GM12873 (cell line): ENCODE measurements at regions not wholly inside any gene's neighbourhood (a gene's known extent, or its start where the extent isn't known, plus 50 kb on each side); places are given as distances from the start of the nearest gene placed in this dataset.

Source experiments
- TF ChIP-seq, protein P1 (sequence below): IDR thresholded peaks from 2 replicates; pipeline ENCODE4 v1.5.1; 2012; ENCODE audit warnings: low read depth, mild to moderate bottlenecking, moderate library complexity, low read length, control low read depth; ENCODE audit not compliant: insufficient read depth; ENCODE audit errors: missing control alignments

DNA sequence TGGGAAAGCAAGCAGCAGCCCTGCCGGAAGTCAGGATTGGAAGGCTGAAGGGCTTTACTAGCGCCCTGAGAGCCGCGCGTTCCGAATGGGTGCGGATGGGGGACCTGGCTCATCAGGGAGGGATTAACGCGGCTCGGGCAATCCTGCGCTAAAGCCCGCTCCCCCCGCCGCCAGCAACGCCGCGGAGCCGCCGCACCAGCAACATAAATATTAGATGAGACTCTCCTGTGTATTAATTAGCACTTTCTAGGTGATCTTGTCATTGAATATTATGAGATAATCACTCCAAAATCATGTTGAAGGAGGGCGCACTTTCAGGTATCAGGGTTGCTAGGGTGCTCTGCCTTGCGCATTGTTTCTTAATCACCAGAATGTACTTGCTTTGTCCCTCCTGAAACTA, 357.2 kb upstream of the FAM241A start:
- TF ChIP-seq, protein P1, sequence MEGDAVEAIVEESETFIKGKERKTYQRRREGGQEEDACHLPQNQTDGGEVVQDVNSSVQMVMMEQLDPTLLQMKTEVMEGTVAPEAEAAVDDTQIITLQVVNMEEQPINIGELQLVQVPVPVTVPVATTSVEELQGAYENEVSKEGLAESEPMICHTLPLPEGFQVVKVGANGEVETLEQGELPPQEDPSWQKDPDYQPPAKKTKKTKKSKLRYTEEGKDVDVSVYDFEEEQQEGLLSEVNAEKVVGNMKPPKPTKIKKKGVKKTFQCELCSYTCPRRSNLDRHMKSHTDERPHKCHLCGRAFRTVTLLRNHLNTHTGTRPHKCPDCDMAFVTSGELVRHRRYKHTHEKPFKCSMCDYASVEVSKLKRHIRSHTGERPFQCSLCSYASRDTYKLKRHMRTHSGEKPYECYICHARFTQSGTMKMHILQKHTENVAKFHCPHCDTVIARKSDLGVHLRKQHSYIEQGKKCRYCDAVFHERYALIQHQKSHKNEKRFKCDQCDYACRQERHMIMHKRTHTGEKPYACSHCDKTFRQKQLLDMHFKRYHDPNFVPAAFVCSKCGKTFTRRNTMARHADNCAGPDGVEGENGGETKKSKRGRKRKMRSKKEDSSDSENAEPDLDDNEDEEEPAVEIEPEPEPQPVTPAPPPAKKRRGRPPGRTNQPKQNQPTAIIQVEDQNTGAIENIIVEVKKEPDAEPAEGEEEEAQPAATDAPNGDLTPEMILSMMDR = no peak

DNA sequence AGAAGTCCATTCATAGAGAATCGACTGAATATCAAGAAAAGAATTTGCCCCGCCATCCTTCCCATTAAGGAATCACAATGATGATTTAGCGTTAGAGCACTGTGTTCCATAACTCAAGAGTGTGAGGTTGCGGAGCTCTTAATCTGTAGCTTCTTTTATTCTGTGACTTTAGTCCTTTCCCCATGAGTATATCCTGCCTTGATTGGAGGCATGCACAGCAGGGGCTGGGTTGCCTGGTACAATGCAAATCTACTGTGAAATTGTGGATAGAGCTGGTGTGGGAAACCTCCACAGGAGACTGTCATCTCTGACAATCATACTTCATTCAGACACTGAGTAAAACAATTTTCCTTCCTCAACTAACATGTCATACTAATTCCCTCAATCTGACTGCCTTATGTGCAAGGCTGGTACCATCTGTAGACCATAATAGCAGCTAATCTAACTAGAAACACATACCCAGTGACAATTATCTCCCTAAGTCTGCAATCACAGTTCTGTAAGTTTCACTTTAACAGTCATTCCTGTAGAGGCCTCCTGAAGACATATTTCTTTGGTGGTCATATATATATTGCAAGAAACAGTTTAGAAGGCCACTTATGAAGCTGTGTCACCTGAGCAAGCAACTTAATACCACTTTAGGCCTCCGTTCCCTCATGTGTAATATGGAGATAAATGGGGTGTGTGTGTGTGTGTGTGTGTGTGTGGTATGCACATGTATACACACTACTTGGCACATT, 355.2 kb upstream of the FAM241A start:
- TF ChIP-seq, protein P1 = no peak

DNA sequence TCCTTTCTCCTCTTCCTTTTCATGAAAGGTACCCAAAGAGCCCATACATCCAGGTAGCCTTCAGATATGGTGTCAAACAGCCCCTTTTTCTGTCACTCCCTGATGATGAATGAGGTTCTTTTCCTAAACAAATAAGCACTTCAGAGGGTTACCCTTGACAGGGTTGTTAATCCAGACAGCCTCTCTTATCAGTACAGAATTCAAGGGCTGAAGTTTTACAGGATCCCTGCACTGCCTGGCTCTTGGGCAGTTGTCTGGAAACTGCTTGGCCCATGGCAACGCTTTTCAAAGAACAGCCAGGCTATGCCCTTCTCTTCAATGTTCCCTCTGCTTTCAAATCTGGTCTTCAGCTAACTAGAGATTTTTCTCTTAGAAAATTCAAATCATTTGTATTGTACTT, 352.6 kb upstream of the FAM241A start:
- TF ChIP-seq, protein P1 = no peak

DNA sequence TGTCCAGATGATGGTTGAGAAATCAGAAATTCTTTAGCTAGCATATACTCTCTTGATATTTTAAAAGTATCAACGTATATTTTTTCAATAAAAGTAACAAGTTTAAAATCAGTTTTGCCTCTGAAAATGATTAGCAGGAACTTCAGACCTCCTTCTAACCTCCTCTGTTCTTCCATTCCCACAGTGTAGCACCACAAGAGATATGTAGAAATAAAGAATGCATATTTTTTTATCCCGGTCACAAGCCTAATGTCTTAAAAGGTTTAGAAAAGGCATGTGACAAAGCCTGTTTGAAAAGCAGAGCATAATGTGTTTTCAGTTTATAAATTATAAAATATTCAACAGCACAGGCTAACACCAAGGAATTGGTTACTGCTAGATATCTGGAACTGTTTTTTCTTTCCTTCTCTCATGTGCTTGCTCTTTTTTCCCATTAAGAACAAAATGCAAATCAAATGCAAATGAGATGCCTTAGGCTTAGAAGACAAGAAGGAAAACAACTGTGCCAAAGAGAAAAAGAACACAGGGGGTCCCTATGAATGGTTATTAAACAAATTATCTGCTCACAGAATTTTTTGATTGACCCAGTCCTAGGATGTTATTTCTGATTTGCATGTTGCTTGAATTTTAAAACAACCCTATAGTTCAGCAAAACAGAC, 351.7 kb upstream of the FAM241A start:
- TF ChIP-seq, protein P1 = no peak

DNA sequence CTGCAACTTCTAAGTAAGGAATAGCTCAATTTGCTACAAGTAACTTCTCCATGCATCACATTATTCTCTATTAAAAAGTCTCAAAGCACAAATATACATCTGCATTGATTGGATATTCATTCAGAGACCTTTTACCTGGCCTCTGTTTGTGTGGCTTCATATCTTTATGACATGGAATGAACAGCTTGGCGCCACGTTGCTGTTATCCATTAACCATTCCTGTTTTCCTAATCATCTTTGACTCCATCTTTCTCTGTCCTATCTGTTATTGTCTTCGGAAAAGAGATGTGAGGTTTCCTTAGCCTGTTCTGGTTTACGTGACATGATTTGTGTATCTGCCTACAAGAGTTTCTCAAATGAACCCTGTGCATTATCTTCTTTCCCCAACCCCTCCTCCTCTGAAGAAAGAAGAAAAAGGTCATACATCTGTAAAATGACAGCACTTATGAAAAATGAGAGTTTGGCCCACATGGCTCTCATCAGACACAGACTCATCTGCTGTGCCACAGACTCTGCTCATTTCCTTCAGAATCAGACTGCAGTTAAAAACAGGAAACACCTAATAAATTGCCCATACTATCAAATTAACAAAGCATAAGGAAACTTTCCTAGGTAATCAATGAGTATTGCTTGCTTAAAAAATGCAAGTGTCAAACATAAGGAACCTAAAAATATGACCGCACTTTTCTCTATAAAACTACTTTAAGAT, 347.6 kb upstream of the FAM241A start:
- TF ChIP-seq, protein P1 = no peak

DNA sequence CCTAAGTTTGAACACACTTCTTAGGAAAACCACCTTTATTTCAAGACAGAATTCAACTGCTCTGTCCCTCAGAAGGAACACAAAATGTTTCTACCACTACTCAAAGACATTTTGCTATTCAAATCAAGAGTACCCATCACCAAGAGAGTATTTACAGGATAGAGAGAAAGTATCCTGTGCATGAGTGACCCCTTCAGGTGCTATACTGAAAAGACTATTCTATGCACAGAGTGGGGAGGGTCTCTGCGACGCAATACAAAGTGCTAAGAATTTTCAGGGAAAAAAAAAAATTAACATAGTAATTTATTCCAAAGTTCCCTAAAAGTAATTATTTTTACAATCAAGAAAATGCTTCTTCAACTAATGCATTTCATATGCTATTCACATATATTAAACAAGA, 346.4 kb upstream of the FAM241A start:
- TF ChIP-seq, protein P1 = peak; percentile 14

DNA sequence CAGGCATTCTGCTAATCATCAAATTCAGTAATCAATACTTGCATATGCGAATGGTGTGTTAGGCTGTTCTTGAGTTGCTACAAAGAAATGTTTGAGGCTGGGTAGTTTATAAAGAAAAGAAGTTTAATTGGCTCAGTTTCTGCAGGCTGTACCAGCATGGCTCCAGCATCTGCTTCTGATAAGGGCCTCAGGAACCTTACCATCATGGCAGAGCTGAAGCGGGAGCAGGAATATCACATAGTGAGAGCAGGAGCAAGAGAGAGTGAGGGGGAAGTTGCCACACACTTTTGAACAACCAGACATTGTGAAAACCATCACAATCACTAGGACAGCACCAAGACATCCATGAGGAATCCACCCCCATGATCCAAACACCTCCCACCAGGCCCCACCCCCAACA, 344.7 kb upstream of the FAM241A start:
- TF ChIP-seq, protein P1 = no peak
